HL-60 (cell line): ENCODE measurements at regions not wholly inside any gene's neighbourhood (a gene's known extent, or its start where the extent isn't known, plus 50 kb on each side); places are given as distances from the start of the nearest gene placed in this dataset.
A peak's percentile ranks its signal among the peaks of the same experiment; 100 is the strongest.

Source experiments
- DNase-seq, 2 experiments: peaks; one replicate each; pipeline ENCODE4 v3.0.0-alpha.2; 2010 to 2020; ENCODE audit warnings: low read depth in 1 of 2, low spot score in 1 of 2
- H3K27ac ChIP-seq: fragments of 250-450 bp; sonication (Bioruptor Pico); replicated peaks from 2 replicates; pipeline ENCODE4 v1.5.1; 2020; ENCODE audit warnings: mild to moderate bottlenecking, moderate library complexity
- H3K27me3 ChIP-seq: fragments of 250-450 bp; sonication (Bioruptor Pico); 2 replicates; pipeline ENCODE4 v1.5.1; 2021; ENCODE audit warnings: mild to moderate bottlenecking, moderate library complexity; ENCODE audit not compliant: insufficient read depth, poor library complexity, severe bottlenecking
- H3K4me3 ChIP-seq: replicated peaks from 2 replicates; pipeline ENCODE4 v1.5.1; 2011; ENCODE audit warnings: mild to moderate bottlenecking, control low read depth, low read length; ENCODE audit not compliant: insufficient read depth
- GABPA ChIP-seq: IDR thresholded peaks from 2 replicates; pipeline ENCODE4 v1.6.1; 2012; ENCODE audit warnings: low read depth
- POLR2AphosphoS5 ChIP-seq: IDR thresholded peaks from 2 replicates; pipeline ENCODE4 v1.6.1; 2012; ENCODE audit warnings: low read depth
- REST ChIP-seq: IDR thresholded peaks from 2 replicates; pipeline ENCODE4 v1.6.1; 2012; ENCODE audit warnings: low read depth; ENCODE audit not compliant: insufficient replicate concordance
- SPI1 ChIP-seq: IDR thresholded peaks from 2 replicates; pipeline ENCODE4 v1.6.1; 2012; ENCODE audit warnings: low read depth, mild to moderate bottlenecking, borderline replicate concordance
- TF ChIP-seq, protein P1 (sequence below): IDR thresholded peaks from one replicate; pipeline ENCODE4 v1.5.1; 2011; ENCODE audit warnings: low read length, control low read depth, inconsistent platforms; ENCODE audit not compliant: insufficient read depth

DNA sequence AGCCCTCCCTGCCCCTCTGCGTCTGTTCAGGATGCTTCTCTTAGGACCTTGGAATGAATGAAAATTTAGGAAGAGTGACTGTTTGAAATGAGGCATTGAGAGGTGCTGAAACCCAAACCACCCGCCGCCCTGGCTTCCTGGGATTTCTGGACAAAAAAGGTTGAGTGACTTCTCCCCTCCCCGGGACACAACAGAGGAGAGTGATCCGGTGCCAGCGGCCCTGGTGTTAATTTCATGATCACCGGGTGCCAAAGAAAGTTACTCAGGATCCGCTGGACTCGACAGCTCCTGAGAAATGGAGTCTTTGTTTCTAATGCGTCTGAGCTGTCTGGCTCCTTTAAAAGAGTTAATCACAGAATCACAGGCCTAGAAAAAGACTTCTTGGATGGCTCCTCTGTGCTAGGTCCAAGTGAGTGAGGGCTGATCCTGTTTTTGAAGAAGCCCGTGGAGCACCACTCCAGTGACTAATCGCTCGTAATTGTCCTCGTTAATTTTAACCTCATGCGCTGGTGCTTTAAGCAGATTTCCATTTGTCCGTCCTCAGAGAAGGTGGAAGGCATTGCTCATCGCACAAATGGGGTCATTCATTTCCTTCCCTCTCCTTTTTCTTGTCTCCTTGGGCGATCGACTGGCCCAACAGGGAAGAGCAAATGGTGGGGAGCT lies 144.4 kb upstream of the ZFHX3 start:
- no peak for DNase-seq
- TF ChIP-seq, protein P1, sequence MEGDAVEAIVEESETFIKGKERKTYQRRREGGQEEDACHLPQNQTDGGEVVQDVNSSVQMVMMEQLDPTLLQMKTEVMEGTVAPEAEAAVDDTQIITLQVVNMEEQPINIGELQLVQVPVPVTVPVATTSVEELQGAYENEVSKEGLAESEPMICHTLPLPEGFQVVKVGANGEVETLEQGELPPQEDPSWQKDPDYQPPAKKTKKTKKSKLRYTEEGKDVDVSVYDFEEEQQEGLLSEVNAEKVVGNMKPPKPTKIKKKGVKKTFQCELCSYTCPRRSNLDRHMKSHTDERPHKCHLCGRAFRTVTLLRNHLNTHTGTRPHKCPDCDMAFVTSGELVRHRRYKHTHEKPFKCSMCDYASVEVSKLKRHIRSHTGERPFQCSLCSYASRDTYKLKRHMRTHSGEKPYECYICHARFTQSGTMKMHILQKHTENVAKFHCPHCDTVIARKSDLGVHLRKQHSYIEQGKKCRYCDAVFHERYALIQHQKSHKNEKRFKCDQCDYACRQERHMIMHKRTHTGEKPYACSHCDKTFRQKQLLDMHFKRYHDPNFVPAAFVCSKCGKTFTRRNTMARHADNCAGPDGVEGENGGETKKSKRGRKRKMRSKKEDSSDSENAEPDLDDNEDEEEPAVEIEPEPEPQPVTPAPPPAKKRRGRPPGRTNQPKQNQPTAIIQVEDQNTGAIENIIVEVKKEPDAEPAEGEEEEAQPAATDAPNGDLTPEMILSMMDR = no peak
- no peak for TF ChIP-seq REST
- Histone ChIP-seq H3K27me3 (no peaks in the 10 kb centered on the region), H3K4me3 (no peak overlapping the region), H3K27ac (no peak overlapping the region)

DNA sequence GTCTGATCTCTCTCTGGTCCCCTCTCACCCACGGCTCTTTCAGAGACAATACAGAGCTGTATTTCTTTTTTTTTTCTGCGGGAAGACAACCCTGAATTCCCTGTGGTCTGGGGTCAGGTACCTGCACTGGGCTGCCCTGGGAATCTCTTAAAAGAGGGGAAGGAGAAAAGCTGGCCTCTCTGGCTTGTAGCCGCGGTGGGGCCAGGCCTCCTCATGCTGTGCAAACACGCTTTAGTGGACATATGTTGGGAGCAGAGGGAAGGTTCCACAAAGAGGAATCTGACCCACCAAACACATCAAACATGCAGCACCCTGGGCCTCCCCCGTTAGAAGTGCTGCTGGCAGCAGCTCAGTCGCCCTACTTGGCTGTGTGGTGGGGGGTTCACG lies 143.7 kb upstream of the ZFHX3 start:
- TF ChIP-seq REST (no peak), GABPA (no peak), POLR2AphosphoS5 (no peak), SPI1 (no peak)
- TF ChIP-seq, protein P1 = no peak
- H3K27me3 ChIP-seq = no peaks in the 10 kb centered on the region
- H3K4me3 ChIP-seq = no peak overlapping the region
- no peak overlapping the region for H3K27ac ChIP-seq
- no peak for DNase-seq

DNA sequence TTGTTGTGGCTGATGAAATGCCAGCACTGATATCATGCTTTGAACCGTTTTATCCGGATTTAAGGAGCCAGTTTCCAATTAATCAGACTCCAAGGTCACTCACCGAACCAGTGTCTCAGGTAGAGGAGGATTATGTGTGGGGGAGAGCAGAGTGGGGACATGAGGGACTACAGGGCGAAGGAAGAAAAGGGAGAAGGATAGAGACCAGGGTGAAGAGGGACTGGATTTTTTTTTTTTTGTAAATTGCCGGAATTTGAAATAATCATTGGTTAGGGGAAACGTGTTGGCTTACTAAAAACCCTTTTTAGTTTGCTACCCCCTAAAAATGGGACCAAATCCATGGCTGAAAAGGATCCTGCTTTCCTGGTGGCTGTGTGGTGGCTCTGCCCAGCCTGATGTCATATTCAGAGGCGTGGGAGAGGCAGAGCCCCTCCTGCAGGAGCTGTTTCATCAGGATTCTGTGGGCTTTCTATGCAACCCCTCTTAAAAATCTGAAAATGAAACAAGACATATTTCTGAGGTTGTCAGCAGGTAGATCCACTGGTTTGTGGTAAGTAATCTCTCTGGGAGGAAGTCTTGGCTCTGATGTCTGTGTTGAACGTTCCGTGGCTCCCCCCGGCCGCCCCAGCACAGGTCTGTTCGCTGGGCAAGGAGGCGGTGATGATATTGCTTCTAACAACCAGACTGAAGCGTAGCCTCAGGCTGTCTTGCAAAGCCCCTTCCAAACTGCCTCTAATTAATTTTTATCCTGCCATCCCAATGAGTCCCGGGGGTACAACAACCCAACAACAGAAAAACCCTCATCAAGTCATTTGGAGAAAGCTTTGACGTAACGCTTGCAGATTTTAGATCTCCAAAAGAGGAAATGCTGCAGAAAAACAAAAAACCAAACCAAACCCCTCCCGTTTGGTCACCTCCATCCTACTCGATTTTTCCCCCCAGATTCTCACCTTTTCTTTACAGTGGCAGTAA lies 143.0 kb upstream of the ZFHX3 start:
- Histone ChIP-seq H3K27me3 (no peaks in the 10 kb centered on the region), H3K27ac (no peak overlapping the region), H3K4me3 (no peak overlapping the region)
- DNase-seq = no peak
- no peak for TF ChIP-seq GABPA
- TF ChIP-seq POLR2AphosphoS5 = no peak
- TF ChIP-seq REST = no peak
- peak; percentile 54; the same call in 1 of the 2 replicates for TF ChIP-seq SPI1
